A549 (cell line): ENCODE measurements at regions not wholly inside any gene's neighbourhood (a gene's known extent, or its start where the extent isn't known, plus 50 kb on each side); places are given as distances from the start of the nearest gene placed in this dataset.

Experiments
- ATAC-seq, 2 experiments: fragments of 200-7000 bp in 1 of 2; fragments of >200 bp in 1 of 2; cut with Nextera tagmentation in 1 of 2; cut with Tn5 transposase in 1 of 2; 3 replicates each; pipeline versions ENCODE4 v1.8.0 to v1.9.1; 2018 to 2020; ENCODE audit warnings: mild to moderate bottlenecking in 1 of 2, moderate library complexity in 1 of 2
- CTCF ChIA-PET: fragments of 300-600 bp; sonication (Branson Sonifier 250); formaldehyde crosslinking; extraction: SDS; loops from one replicate; lab custom pipeline; 2021; ENCODE audit warnings: antibody characterized with exemption, inconsistent platforms; lab: Yijun Ruan, JAX
- POLR2A ChIA-PET: fragments of 350-600 bp; formaldehyde crosslinking; extraction: SDS; loops from one replicate; lab custom pipeline; 2021; ENCODE audit warnings: antibody characterized with exemption, inconsistent platforms; lab: Yijun Ruan, JAX
- DNase-seq, 2 experiments: peaks; one replicate each; pipeline versions ENCODE4 v3.0.0 to v3.0.0-alpha.2; 2011 to 2016; ENCODE audit warnings: low read depth in 1 of 2, low spot score in 1 of 2
- FAIRE-seq: peaks from 2 replicates; lab custom pipeline; 2011; peaks lifted over from hg19 to GRCh38; lab: Jason Lieb, UNC
- H3K27ac ChIP-seq, 2 experiments: fragments of >200 bp; sonication (Bioruptor Twin); formaldehyde crosslinking; 3 replicates each; pipeline ENCODE4 v1.5.1; 2016 to 2017
- H3K4me1 ChIP-seq: fragments of >200 bp; sonication (Bioruptor Twin); formaldehyde crosslinking; 3 replicates; pipeline ENCODE4 v1.6.1; 2016
- H3K4me2 ChIP-seq: fragments of >200 bp; sonication (Bioruptor Twin); formaldehyde crosslinking; 3 replicates; pipeline ENCODE4 v1.6.1; 2016
- H3K4me3 ChIP-seq: fragments of >200 bp; sonication (Bioruptor Twin); formaldehyde crosslinking; 3 replicates; pipeline ENCODE4 v1.5.1; 2016
- H3K9me3 ChIP-seq: fragments of >200 bp; sonication (Bioruptor Twin); formaldehyde crosslinking; 3 replicates; pipeline ENCODE4 v1.6.1; 2016
- ATOH8 ChIP-seq: fragments of 250-450 bp; sonication (Bioruptor Pico); IDR thresholded peaks from 2 replicates; pipeline ENCODE4 v1.5.0; 2020; ENCODE audit warnings: low read depth, mild to moderate bottlenecking, moderate library complexity
- CBX2 ChIP-seq: fragments of 200-600 bp; sonication (generic); IDR thresholded peaks from 2 replicates; pipeline ENCODE4 v1.6.1; 2016; ENCODE audit warnings: low read depth, mild to moderate bottlenecking, borderline replicate concordance
- CBX8 ChIP-seq: fragments of 200-600 bp; sonication (generic); IDR thresholded peaks from 2 replicates; pipeline ENCODE4 v1.6.1; 2016
- CHD4 ChIP-seq: fragments of 200-600 bp; sonication (generic); IDR thresholded peaks from 2 replicates; pipeline ENCODE4 v1.6.1; 2016; ENCODE audit warnings: antibody characterized with exemption, mild to moderate bottlenecking, borderline replicate concordance
- CTCF ChIP-seq: fragments of >200 bp; sonication (Bioruptor Twin); formaldehyde crosslinking; IDR thresholded peaks from 3 replicates; pipeline ENCODE4 v1.5.1; 2016
- EHF ChIP-seq: fragments of 250-450 bp; sonication (Bioruptor Pico); IDR thresholded peaks from 2 replicates; pipeline ENCODE4 v1.5.0; 2020; ENCODE audit warnings: mild to moderate bottlenecking
- EHMT2 ChIP-seq: fragments of 200-600 bp; sonication (generic); IDR thresholded peaks from 2 replicates; pipeline ENCODE4 v1.6.1; 2016; ENCODE audit warnings: antibody characterized with exemption, low read depth, mild to moderate bottlenecking, moderate library complexity
- HES2 ChIP-seq: fragments of >200 bp; sonication (Bioruptor Twin); formaldehyde crosslinking; IDR thresholded peaks from 2 replicates; pipeline ENCODE4 v1.6.1; 2016
- HEYL ChIP-seq: fragments of 250-450 bp; sonication (Bioruptor Pico); IDR thresholded peaks from 2 replicates; pipeline ENCODE4 v1.8.0; 2021; ENCODE audit warnings: mild to moderate bottlenecking, moderate library complexity
- JUNB ChIP-seq: fragments of >200 bp; sonication (Bioruptor Twin); formaldehyde crosslinking; IDR thresholded peaks from 2 replicates; pipeline ENCODE4 v1.6.1; 2016
- MAX ChIP-seq: IDR thresholded peaks from 2 replicates; pipeline ENCODE4 v1.6.1; 2012
- MYC ChIP-seq: IDR thresholded peaks from 2 replicates; pipeline ENCODE4 v1.6.1; 2012; ENCODE audit warnings: mild to moderate bottlenecking, inconsistent platforms, low read length, improper control_type of control experiment, borderline replicate concordance
- NFE2L2 ChIP-seq: fragments of 150-350 bp; conservative IDR thresholded peaks from 2 replicates; pipeline ENCODE4 v1.6.1; 2014; ENCODE audit warnings: low read length
- NPAS2 ChIP-seq: fragments of 250-450 bp; sonication (Bioruptor Pico); IDR thresholded peaks from 2 replicates; pipeline ENCODE4 v1.8.0; 2022; ENCODE audit warnings: mild to moderate bottlenecking, moderate library complexity, borderline replicate concordance
- PBX3 ChIP-seq: IDR thresholded peaks from 2 replicates; pipeline ENCODE4 v1.6.1; 2012
- RCOR1 ChIP-seq: fragments of 150-350 bp; IDR thresholded peaks from 2 replicates; pipeline ENCODE4 v1.6.1; 2014; ENCODE audit warnings: antibody characterized with exemption, low read length, low read depth
- RFX5 ChIP-seq: fragments of 450-650 bp; IDR thresholded peaks from 2 replicates; pipeline ENCODE4 v1.7.1; 2014; ENCODE audit warnings: antibody characterized with exemption, mild to moderate bottlenecking, moderate library complexity
- SMC3 ChIP-seq: fragments of >200 bp; sonication (Bioruptor Twin); formaldehyde crosslinking; IDR thresholded peaks from 3 replicates; pipeline ENCODE4 v1.6.1; 2018; ENCODE audit warnings: inconsistent platforms
- TFCP2L1 ChIP-seq: fragments of 250-450 bp; sonication (Bioruptor Pico); IDR thresholded peaks from 2 replicates; pipeline ENCODE4 v1.5.0; 2021; ENCODE audit warnings: mild to moderate bottlenecking
- TP53 ChIP-seq: fragments of 250-450 bp; sonication (Bioruptor Pico); IDR thresholded peaks from 2 replicates; pipeline ENCODE4 v1.5.0; 2021; ENCODE audit warnings: mild to moderate bottlenecking, moderate library complexity
- USF2 ChIP-seq: fragments of 450-650 bp; IDR thresholded peaks from 2 replicates; pipeline ENCODE4 v1.6.1; 2014; ENCODE audit warnings: antibody characterized with exemption
- ZSCAN20 ChIP-seq: fragments of 250-450 bp; sonication (Bioruptor Pico); IDR thresholded peaks from 2 replicates; pipeline ENCODE4 v1.8.0; 2022; ENCODE audit warnings: mild to moderate bottlenecking, moderate library complexity
- WGBS: methylation state at CpG from one replicate; pipeline ENCODE4 v1.1.6; 2017; ENCODE audit errors: missing lambda C conversion rate; 5-methylcytosine and 5-hydroxymethylcytosine counted together

GRCh38 chr5:12332480-12332879 lies 428.2 kb upstream of the CTNND2 start:
- H3K27ac ChIP-seq, result no peak overlapping the region
- TF ChIP-seq ATOH8 (CRISPR knock-in tag) (no peak), HEYL (CRISPR knock-in tag) (no peak), RCOR1 (no peak), TP53 (CRISPR knock-in tag) (no peak), MAX (no peak), MYC (no peak), PBX3 (no peak), USF2 (no peak), CBX2 (no peak), SMC3 (no peak), NFE2L2 (no peak), HES2 (no peak), CBX8 (no peak), EHF (CRISPR knock-in tag) (no peak), EHMT2 (no peak), TFCP2L1 (CRISPR knock-in tag) (no peak)
- no peak overlapping the region for H3K4me2 ChIP-seq
- H3K4me1 ChIP-seq, result no peaks in the 10 kb centered on the region
- no peak for ATAC-seq
- 35% methylated on average over 3 of the region's 3 CpGs for WGBS
- H3K9me3 ChIP-seq, result no peaks in the 10 kb centered on the region; the same call in 2 of the 3 replicates
- ChIA-PET CTCF (no interaction called here), POLR2A (no interaction called here)
- no peak for DNase-seq
- FAIRE-seq, result no peak
- H3K4me3 ChIP-seq, result no peak overlapping the region

- Histone ChIP-seq H3K9me3 (no peaks in the 10 kb centered on the region; the same call in 2 of the 3 replicates), H3K4me2 (no peak overlapping the region), H3K4me1 (no peaks in the 10 kb centered on the region)
- 12% methylated on average over 9 of the region's 9 CpGs for WGBS
- POLR2A ChIA-PET, result no interaction called here
- CTCF ChIA-PET, result no interaction called here
- no peak for FAIRE-seq
- TF ChIP-seq ZSCAN20, result no peak
- TF ChIP-seq JUNB, result no peak
- TF ChIP-seq CTCF, result no peak
- TF ChIP-seq ATOH8 (CRISPR knock-in tag), result no peak
- no peak for TF ChIP-seq NPAS2 (CRISPR knock-in tag)
- no peak for TF ChIP-seq NFE2L2
- TF ChIP-seq MYC, result no peak
- TF ChIP-seq TP53 (CRISPR knock-in tag), result no peak
- TF ChIP-seq RFX5, result no peak
- no peak for TF ChIP-seq CHD4
- TF ChIP-seq, all 56 proteins: peak for 0
- Histone ChIP-seq H3K27ac (no peak overlapping the region), H3K4me3 (no peak overlapping the region)
- ATAC-seq (no peak), DNase-seq (no peak)
Observed at GRCh38 chr5:12330993-12331588, 426.8 kb upstream of the CTNND2 start.
